Effector memory CD8-positive, alpha-beta T cell (primary cell): ENCODE measurements at regions not wholly inside any gene's neighbourhood (a gene's known extent, or its start where the extent isn't known, plus 50 kb on each side); places are given as distances from the start of the nearest gene placed in this dataset.

Experiments used
- ATAC-seq: fragments of 150-1000 bp; cut with Tn5 transposase; replicated peaks from 2 replicates; pipeline ENCODE4 v1.10.0; 2021; ENCODE audit warnings: mild to moderate bottlenecking, moderate library complexity
- DNase-seq, 3 experiments: peaks; one replicate each; pipeline ENCODE4 v3.0.0; 2021
- H3K27ac Mint-ChIP-seq, 2 donors: one replicate each; pipeline ENCODE4 v1.8.0; 2022; ENCODE audit warnings: mild to moderate bottlenecking in 2 of 2, mixed read lengths in 2 of 2, moderate library complexity in 2 of 2
- H3K27me3 Mint-ChIP-seq, 2 donors: one replicate each; pipeline ENCODE4 v1.8.0; 2022; ENCODE audit warnings: mixed read lengths in 2 of 2
- H3K36me3 Mint-ChIP-seq: one replicate; pipeline ENCODE4 v1.8.0; 2022; ENCODE audit warnings: mild to moderate bottlenecking, moderate library complexity, mixed read lengths; ENCODE audit not compliant: insufficient read depth
- H3K4me1 Mint-ChIP-seq, 2 donors: one replicate each; pipeline ENCODE4 v1.8.0; 2022; ENCODE audit warnings: low read depth in 2 of 2, mixed read lengths in 2 of 2
- H3K4me3 Mint-ChIP-seq, 2 donors: one replicate each; pipeline ENCODE4 v1.8.0; 2022; ENCODE audit warnings: mild to moderate bottlenecking in 2 of 2, mixed read lengths in 2 of 2, moderate library complexity in 2 of 2
- H3K9me3 Mint-ChIP-seq, 2 donors: one replicate each; pipeline ENCODE4 v1.8.0; 2022; ENCODE audit warnings: mixed read lengths in 2 of 2

DNA sequence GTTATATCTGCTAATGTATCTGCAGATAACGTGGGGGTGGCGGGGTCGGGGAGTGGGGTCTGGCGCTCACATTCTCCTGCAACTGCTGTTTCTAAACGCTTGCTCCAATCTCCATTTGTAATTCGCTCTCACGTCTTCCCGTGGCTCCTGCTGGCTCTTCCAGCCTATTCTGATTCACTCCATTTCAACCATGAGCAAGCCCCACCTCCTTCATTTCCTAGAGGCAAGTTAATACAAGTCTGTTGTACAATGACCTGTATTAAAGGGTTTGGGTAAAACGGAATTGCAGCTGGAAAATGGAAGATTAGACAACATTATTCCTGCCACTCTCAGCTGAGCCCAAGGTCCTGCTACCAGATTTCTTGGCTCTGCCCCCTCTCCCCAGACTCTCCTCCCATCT is 132.3 kb downstream of the CSNK2A3 start:
- Mint-ChIP-seq H3K4me3 (no peak overlapping the region), H3K4me1 (no peaks in the 10 kb centered on the region), H3K27ac (no peak overlapping the region), H3K36me3 (no peaks in the 10 kb centered on the region), H3K27me3 (peaks cover 0 to 22% of the 10 kb centered on the region in 2 donors), H3K9me3 (no peaks in the 10 kb centered on the region)
- ATAC-seq (no peak), DNase-seq (no peak)

DNA sequence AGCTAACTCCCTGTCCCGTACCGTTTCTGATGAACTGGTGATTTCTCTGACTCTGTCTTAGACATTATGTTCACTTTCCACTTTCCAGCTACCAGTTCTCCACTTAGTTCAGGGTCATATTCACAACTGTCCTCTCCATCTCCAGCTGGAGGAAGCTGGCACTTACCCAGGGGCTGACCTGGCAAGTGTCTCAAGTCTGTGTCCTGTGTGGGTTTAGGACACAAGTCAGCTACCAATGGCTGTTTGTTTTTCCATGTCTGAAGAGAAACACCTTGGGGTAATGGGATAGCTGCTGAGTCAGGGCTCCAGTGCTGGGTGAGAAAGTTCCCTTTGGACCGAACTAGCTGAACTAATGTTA is 134.4 kb downstream of the CSNK2A3 start:
- Mint-ChIP-seq H3K27ac (no peak overlapping the region), H3K36me3 (no peaks in the 10 kb centered on the region), H3K4me3 (no peak overlapping the region), H3K27me3 (peaks cover 8 to 23% of the 10 kb centered on the region in 2 donors), H3K4me1 (no peaks in the 10 kb centered on the region), H3K9me3 (no peaks in the 10 kb centered on the region)
- DNase-seq (no peak), ATAC-seq (no peak)

DNA sequence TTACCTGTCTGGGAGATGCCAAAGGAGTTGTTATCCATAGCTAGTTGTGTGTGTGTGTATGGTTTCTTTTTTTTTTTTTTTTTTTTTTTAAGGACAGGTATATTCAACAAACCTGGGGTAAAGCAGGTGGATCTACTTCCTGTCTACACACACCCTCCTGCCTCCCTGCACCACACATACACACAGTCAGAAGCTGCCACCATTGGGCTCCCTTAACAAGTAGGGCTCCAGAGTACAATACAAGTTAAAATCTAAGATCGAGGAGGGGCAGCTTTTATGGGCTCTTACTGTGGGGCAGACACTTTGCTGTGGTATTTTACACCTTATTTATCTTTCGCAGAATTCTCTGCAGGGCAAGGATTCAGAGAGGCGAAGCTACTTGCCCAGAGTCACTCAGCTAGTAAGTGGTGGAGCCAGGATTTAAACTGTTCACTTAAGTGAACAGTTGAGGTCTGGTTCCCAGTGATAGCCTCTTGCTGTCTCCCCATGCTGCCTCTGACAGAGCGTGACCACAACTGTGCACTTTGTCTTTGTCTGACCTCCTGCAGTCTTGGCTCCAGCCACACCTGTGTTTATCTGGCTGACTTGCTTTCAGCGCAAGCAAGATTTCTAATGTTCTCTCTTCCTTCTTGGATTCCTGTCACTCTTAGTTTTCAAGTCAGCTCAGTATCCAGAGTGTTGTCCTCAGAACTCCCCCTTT is 135.0 kb downstream of the CSNK2A3 start:
- ATAC-seq (no peak), DNase-seq (no peak)
- no peaks in the 10 kb centered on the region for H3K36me3 Mint-ChIP-seq
- peaks cover 8 to 23% of the 10 kb centered on the region in 2 donors for H3K27me3 Mint-ChIP-seq
- H3K4me3 Mint-ChIP-seq: no peak overlapping the region
- no peak overlapping the region for H3K27ac Mint-ChIP-seq
- H3K4me1 Mint-ChIP-seq: no peaks in the 10 kb centered on the region
- no peaks in the 10 kb centered on the region for H3K9me3 Mint-ChIP-seq

DNA sequence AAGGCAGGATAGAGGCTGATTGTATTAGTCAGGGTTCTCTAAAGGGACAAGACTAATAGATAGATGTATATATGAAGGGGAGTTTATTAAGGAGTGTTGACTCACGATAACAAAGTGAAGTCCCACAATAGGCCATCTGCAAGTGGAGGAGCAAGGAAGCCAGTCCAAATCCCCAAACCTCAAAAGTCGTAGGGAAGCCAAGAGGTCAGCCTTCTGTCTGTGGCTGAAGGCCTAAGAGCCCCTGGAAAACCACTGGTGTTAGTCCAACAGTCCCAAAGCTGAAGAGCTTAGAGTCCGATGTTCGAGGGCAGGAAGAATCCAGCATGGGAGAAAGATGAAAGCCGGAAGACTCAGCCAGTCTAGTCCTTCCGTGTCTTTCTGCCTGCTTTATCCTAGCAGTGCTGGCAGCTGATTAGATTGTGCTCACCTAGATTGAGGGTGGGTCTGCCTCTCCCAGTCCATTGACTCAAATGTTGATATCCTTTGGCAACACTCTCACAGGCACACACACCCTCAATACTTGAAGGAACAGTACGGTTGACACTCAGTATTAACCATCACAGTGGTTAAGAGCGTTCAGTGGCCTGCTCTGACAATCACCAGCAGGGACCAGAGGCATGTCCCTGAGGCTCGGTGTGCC is 135.6 kb downstream of the CSNK2A3 start:
- no peak for DNase-seq
- Mint-ChIP-seq H3K27ac (no peak overlapping the region), H3K27me3 (peaks cover 8 to 23% of the 10 kb centered on the region in 2 donors), H3K4me1 (no peaks in the 10 kb centered on the region), H3K9me3 (no peaks in the 10 kb centered on the region), H3K4me3 (no peak overlapping the region), H3K36me3 (no peaks in the 10 kb centered on the region)
- ATAC-seq: no peak

DNA sequence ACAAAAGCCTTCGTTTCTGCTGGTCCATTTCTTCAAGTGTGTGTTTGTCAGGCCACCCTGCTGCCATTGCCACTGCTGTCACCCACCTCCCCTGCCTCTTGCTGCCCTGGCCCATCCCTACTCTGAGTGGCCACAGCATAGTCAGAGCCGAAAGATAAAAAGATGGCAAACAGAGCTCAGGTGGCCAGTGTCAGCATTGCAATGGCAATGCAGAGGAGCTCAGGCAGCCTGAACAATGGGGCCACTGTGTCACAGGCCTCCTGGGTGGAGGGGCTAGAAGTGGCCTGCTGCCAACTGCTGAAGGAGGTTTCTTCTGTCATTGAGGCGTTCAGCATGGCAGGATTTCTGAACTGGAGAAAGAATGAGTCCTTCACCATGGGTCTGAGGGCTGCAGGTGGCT is 137.1 kb downstream of the CSNK2A3 start:
- H3K4me3 Mint-ChIP-seq: no peak overlapping the region
- DNase-seq (no peak), ATAC-seq (no peak)
- no peaks in the 10 kb centered on the region for H3K4me1 Mint-ChIP-seq
- no peak overlapping the region for H3K27ac Mint-ChIP-seq
- no peaks in the 10 kb centered on the region for H3K36me3 Mint-ChIP-seq
- peaks cover 8 to 17% of the 10 kb centered on the region in 2 donors for H3K27me3 Mint-ChIP-seq
- H3K9me3 Mint-ChIP-seq: no peaks in the 10 kb centered on the region

DNA sequence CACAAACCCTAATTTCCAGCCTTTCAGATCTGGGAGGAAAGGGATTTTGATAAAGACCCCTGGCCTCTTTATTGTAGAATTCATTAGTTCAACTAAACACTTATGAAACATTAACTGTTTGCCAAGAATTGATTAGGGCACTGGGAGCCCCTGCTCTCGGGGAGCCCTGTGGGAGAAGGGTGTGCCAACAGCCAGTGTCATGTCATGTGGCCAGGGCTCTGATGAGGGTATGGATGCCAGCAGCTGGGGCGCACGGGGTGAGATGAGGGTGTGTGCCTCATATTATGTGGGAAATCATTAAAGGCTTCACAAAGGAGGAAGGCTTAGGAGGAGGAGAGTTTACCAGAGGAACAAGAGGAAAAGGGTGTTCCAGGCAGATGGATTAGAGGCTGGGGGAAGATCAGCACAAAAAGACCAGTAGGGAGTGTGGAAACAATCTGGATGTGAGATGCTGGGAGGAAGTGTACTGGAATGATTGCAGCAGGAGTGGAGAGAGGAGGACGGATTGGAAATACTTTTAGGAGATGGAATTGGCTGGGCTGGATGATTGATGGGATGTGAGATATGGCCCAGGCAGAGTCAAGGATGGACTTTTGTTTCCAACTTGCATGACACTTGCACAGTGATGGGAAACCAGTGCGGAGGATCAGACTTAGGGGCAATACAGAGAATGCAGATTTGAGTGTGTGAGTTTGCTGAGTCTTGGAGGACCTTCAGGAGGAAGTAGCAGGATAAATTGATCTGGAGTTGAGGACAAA is 137.8 kb downstream of the CSNK2A3 start:
- Mint-ChIP-seq H3K4me1 (no peaks in the 10 kb centered on the region), H3K36me3 (no peaks in the 10 kb centered on the region), H3K27ac (no peak overlapping the region), H3K9me3 (no peaks in the 10 kb centered on the region), H3K4me3 (no peak overlapping the region), H3K27me3 (peaks cover 8 to 12% of the 10 kb centered on the region in 2 donors)
- ATAC-seq: no peak
- DNase-seq: no peak

DNA sequence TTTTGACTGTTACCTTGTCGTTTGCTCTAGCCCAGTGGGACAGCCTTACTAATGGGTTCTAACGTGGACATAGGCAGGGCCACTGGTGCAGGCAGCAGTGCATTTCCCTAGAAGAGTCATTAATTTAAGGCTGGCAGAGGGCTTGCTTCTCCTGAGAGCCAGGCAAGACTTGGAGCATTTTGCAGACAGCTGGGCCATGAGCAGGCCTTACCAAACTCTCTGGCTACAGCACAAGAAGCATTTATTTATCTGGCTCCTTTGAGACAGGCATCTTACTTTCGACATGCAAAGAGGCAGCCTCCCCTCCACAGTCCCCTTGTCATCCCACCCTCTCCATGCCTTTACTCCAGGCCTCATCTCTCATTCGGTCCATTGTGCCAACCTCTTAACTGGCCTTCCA is 139.9 kb downstream of the CSNK2A3 start:
- ATAC-seq: no peak
- Mint-ChIP-seq H3K36me3 (no peaks in the 10 kb centered on the region), H3K9me3 (no peaks in the 10 kb centered on the region), H3K4me1 (no peaks in the 10 kb centered on the region), H3K27me3 (peaks cover 10 to 23% of the 10 kb centered on the region in 2 donors), H3K27ac (no peak overlapping the region), H3K4me3 (no peak overlapping the region)
- DNase-seq: no peak

DNA sequence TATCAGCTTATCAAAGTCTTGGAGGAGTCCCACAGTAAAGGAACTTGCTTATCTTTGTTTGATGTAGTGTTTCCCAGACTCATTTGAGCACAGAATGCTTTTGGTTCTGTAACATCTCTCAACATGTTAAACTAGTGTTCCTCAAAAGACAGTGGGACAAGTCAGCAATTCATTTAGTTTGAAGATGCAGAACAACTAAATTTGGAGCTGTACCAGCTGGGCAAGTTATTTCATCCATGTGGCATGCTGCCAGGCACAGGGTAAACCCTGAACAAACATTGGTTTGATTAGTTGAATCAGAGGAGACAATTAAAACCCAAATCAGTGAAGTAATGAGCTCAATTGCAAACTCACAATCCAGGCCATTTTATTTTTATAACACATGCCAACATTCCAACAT is 141.2 kb downstream of the CSNK2A3 start:
- Mint-ChIP-seq H3K36me3 (no peaks in the 10 kb centered on the region), H3K4me3 (no peak overlapping the region), H3K9me3 (no peaks in the 10 kb centered on the region), H3K4me1 (no peaks in the 10 kb centered on the region), H3K27me3 (peaks cover 18 to 31% of the 10 kb centered on the region in 2 donors), H3K27ac (no peak overlapping the region)
- ATAC-seq (no peak), DNase-seq (no peak)

DNA sequence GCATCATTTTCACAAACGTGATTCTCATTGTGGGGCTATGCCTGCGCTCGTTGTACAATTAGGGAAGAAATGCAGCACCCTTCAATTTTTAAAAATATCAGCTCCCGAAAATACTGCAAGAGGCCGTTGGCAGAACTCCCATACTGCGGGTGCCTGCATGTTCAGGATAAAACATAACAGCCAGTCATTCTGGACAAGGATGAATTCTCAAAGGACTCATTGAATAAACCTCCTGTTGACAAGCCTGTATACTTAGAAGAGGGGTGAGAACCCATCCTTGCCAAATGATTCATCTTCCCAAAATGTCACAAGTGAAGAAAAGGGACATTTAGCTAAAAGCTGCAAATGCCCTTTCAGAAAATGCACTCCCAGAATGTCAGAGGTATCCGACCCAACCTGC is 141.9 kb downstream of the CSNK2A3 start:
- no peak for ATAC-seq
- no peak for DNase-seq
- Mint-ChIP-seq H3K4me3 (no peak overlapping the region), H3K27ac (no peak overlapping the region), H3K36me3 (no peaks in the 10 kb centered on the region), H3K4me1 (no peaks in the 10 kb centered on the region), H3K9me3 (no peaks in the 10 kb centered on the region), H3K27me3 (peaks cover 25 to 36% of the 10 kb centered on the region in 2 donors)

DNA sequence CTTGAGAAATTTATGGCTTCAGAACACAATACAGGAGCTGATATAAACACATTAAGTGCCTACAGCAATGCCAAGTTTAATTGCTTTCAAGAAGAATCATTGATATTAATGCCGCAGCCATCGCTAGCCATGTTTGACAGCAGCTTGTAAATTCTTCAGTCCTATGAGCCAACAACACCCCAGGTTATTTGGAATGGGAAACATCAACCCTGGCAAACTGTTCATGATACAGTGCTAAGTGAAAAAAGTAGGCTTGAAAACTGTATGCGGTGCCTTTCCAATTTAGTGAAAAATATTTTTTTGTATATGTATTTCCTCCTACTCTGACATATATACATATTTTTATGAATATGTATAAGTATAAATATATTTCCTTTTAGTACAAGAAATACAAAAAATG is 142.6 kb downstream of the CSNK2A3 start:
- H3K36me3 Mint-ChIP-seq: no peaks in the 10 kb centered on the region
- no peak overlapping the region for H3K4me3 Mint-ChIP-seq
- H3K9me3 Mint-ChIP-seq: no peaks in the 10 kb centered on the region
- H3K27me3 Mint-ChIP-seq: peaks cover 25 to 33% of the 10 kb centered on the region in 2 donors
- H3K4me1 Mint-ChIP-seq: no peaks in the 10 kb centered on the region
- DNase-seq (no peak), ATAC-seq (no peak)
- H3K27ac Mint-ChIP-seq: no peak overlapping the region

DNA sequence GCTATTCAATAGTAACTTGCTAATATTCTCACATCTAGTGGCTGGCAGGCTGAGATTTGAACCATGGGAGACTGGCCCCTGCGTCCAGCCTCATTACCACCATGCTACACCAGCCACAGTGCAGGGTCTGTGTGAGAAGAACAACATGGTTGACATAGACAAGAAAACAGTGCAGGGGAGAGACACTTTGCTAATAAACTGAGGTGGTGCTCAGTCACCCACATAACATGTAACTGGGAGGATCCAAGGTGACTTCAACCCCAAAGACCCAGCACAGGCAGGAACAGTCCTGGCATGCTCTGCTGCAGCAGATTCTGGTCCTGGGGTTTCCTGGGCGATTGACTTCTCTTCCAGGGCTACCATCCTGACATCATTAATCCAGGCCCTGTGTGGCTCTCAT is 143.1 kb downstream of the CSNK2A3 start:
- H3K9me3 Mint-ChIP-seq: no peaks in the 10 kb centered on the region
- H3K27me3 Mint-ChIP-seq: peaks cover 21 to 30% of the 10 kb centered on the region in 2 donors
- ATAC-seq (no peak), DNase-seq (no peak)
- no peaks in the 10 kb centered on the region for H3K36me3 Mint-ChIP-seq
- no peak overlapping the region for H3K27ac Mint-ChIP-seq
- H3K4me3 Mint-ChIP-seq: no peak overlapping the region
- H3K4me1 Mint-ChIP-seq: no peaks in the 10 kb centered on the region

DNA sequence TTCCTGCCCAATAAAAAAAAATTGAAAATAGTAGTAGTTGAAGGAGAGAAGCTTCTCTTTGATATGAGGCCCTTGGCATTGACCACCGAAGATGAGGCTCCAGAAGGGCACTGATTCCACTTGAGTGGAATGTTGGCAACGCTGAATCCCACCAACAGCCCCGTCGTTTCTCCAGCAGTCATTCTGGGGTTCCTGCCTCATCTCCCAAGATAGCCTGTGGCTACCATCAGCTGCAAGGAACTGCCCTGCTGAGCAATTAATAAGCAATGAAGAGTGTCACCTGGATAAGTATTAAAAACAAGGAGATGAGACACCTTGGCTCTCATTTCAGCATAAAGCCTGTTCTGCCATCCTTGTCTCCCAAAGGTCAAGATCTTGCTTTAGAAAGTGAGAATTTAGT is 144.1 kb downstream of the CSNK2A3 start:
- ATAC-seq (no peak), DNase-seq (no peak)
- Mint-ChIP-seq H3K27me3 (peaks cover 29 to 35% of the 10 kb centered on the region in 2 donors), H3K27ac (no peak overlapping the region), H3K9me3 (no peaks in the 10 kb centered on the region), H3K4me3 (no peak overlapping the region), H3K36me3 (no peaks in the 10 kb centered on the region), H3K4me1 (no peaks in the 10 kb centered on the region)

DNA sequence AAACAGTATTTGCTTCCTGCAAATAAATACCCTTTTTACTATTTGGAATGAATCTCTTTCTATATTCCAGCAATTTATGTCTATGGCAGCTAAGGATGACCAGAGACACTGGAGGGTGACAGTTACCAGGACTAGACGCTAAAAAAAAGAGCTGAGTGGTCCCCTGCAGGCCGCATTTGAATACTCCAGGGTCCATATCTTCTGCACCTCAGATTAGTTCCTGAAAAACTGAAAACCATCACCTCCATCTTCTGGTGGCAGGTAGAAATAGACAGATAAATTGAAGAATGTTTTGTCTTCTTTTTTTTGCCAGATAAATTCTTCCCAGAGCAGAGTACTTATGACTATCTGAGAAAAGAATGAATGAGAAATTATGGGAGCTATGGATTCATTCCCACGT is 145.6 kb downstream of the CSNK2A3 start:
- Mint-ChIP-seq H3K4me1 (no peaks in the 10 kb centered on the region), H3K9me3 (peaks cover 0 to 3% of the 10 kb centered on the region in 2 donors), H3K27me3 (peaks cover 40 to 44% of the 10 kb centered on the region in 2 donors), H3K4me3 (no peak overlapping the region), H3K27ac (no peak overlapping the region), H3K36me3 (no peaks in the 10 kb centered on the region)
- no peak for DNase-seq
- no peak for ATAC-seq

DNA sequence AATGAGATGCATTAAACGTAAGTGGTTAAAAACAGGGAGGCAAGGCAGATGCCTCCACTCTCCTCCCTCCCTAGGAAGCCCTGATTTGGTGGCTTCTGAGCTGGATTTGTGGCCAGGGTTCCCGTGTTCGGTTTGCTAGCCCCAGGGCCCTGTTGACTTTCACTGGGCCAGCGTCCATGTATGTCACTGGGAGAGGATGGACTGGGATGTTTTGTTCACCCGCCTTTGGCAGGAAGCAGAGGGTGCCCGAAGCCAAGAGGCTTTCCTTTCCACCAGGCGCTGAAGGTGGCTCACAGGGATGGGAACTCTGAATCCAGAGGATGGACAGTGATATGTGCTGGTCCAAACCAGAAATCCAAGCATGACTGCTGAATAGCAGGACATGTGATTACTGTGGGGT is 146.6 kb downstream of the CSNK2A3 start:
- peaks cover 0 to 3% of the 10 kb centered on the region in 2 donors for H3K9me3 Mint-ChIP-seq
- H3K27ac Mint-ChIP-seq: no peak overlapping the region
- no peak overlapping the region for H3K4me3 Mint-ChIP-seq
- no peaks in the 10 kb centered on the region for H3K36me3 Mint-ChIP-seq
- DNase-seq (no peak), ATAC-seq (no peak)
- H3K27me3 Mint-ChIP-seq: peaks cover 44 to 49% of the 10 kb centered on the region in 2 donors
- H3K4me1 Mint-ChIP-seq: no peaks in the 10 kb centered on the region
